ENCODE measurements at regions not wholly inside any gene's neighbourhood (a gene's known extent, or its start where the extent isn't known, plus 50 kb on each side); places are given as distances from the start of the nearest gene placed in this dataset.

- H3K27ac ChIP-seq (ENCODE audit: low read depth in 1 of 2, low read length in 1 of 2): no peak overlapping the region
- no peaks in the 10 kb centered on the region for H3K36me3 ChIP-seq (ENCODE audit: control insufficient read depth in 2 of 2, insufficient read depth in 2 of 2, low read length in 1 of 2)
- no peak for DNase-seq (ENCODE audit: low read depth in 6 of 9, low spot score in 9 of 9)
- H3K4me1 ChIP-seq (ENCODE audit: control insufficient read depth in 2 of 2, insufficient read depth in 2 of 2, low read length in 2 of 2): no peaks in the 10 kb centered on the region
- no peaks in the 10 kb centered on the region for H3K9me3 ChIP-seq (ENCODE audit: control insufficient read depth in 2 of 2, insufficient read depth in 1 of 2, low read length in 1 of 2)
- H3K4me3 ChIP-seq (ENCODE audit: low read length in 2 of 2): no peak overlapping the region
- no peaks in the 10 kb centered on the region for H3K27me3 ChIP-seq (ENCODE audit: control insufficient read depth in 2 of 2, insufficient read depth in 1 of 2, low read length in 1 of 2)
These were observed 960.5 kb downstream of the PCDH17 start for GRCh38 chr13:58592052-58592451.

- Histone ChIP-seq H3K4me1 (ENCODE audit: control insufficient read depth in 2 of 2, insufficient read depth in 2 of 2, low read length in 2 of 2) (no peaks in the 10 kb centered on the region), H3K27ac (ENCODE audit: low read depth in 1 of 2, low read length in 1 of 2) (no peak overlapping the region), H3K9me3 (ENCODE audit: control insufficient read depth in 2 of 2, insufficient read depth in 1 of 2, low read length in 1 of 2) (no peaks in the 10 kb centered on the region), H3K27me3 (ENCODE audit: control insufficient read depth in 2 of 2, insufficient read depth in 1 of 2, low read length in 1 of 2) (no peaks in the 10 kb centered on the region), H3K4me3 (ENCODE audit: low read length in 2 of 2) (no peak overlapping the region), H3K36me3 (ENCODE audit: control insufficient read depth in 2 of 2, insufficient read depth in 2 of 2, low read length in 1 of 2) (no peaks in the 10 kb centered on the region)
- WGBS: 95% methylated on average over 1 of the region's 1 CpG
- no peak for DNase-seq (ENCODE audit: low read depth in 6 of 9, low spot score in 9 of 9)
These were observed 961.2 kb downstream of the PCDH17 start for GRCh38 chr13:58592786-58593185.

GRCh38 chr13:58594747-58595600 lies 963.4 kb downstream of the PCDH17 start:
- Histone ChIP-seq H3K4me3 (ENCODE audit: low read length in 2 of 2) (no peak overlapping the region), H3K27me3 (ENCODE audit: control insufficient read depth in 2 of 2, insufficient read depth in 1 of 2, low read length in 1 of 2) (no peaks in the 10 kb centered on the region), H3K9me3 (ENCODE audit: control insufficient read depth in 2 of 2, insufficient read depth in 1 of 2, low read length in 1 of 2) (no peaks in the 10 kb centered on the region), H3K4me1 (ENCODE audit: control insufficient read depth in 2 of 2, insufficient read depth in 2 of 2, low read length in 2 of 2) (no peaks in the 10 kb centered on the region), H3K27ac (ENCODE audit: low read depth in 1 of 2, low read length in 1 of 2) (no peak overlapping the region), H3K36me3 (ENCODE audit: control insufficient read depth in 2 of 2, insufficient read depth in 2 of 2, low read length in 1 of 2) (no peaks in the 10 kb centered on the region)
- WGBS: 68% methylated on average over 5 of the region's 5 CpGs
- no peak for DNase-seq (ENCODE audit: low read depth in 6 of 9, low spot score in 9 of 9)

GRCh38 chr13:58597552-58597951 lies 966.0 kb downstream of the PCDH17 start:
- Histone ChIP-seq H3K9me3 (ENCODE audit: control insufficient read depth in 2 of 2, insufficient read depth in 1 of 2, low read length in 1 of 2) (no peaks in the 10 kb centered on the region), H3K36me3 (ENCODE audit: control insufficient read depth in 2 of 2, insufficient read depth in 2 of 2, low read length in 1 of 2) (no peaks in the 10 kb centered on the region), H3K4me3 (ENCODE audit: low read length in 2 of 2) (no peak overlapping the region), H3K27ac (ENCODE audit: low read depth in 1 of 2, low read length in 1 of 2) (no peak overlapping the region), H3K27me3 (ENCODE audit: control insufficient read depth in 2 of 2, insufficient read depth in 1 of 2, low read length in 1 of 2) (no peaks in the 10 kb centered on the region), H3K4me1 (ENCODE audit: control insufficient read depth in 2 of 2, insufficient read depth in 2 of 2, low read length in 2 of 2) (no peaks in the 10 kb centered on the region)
- WGBS: 93% methylated on average over 2 of the region's 2 CpGs
- DNase-seq (ENCODE audit: low read depth in 6 of 9, low spot score in 9 of 9): no peak

GRCh38 chr13:58598241-58598640 lies 966.7 kb downstream of the PCDH17 start:
- no peaks in the 10 kb centered on the region for H3K27me3 ChIP-seq (ENCODE audit: control insufficient read depth in 2 of 2, insufficient read depth in 1 of 2, low read length in 1 of 2)
- 96% methylated on average over 2 of the region's 2 CpGs for WGBS
- no peak overlapping the region for H3K4me3 ChIP-seq (ENCODE audit: low read length in 2 of 2)
- no peaks in the 10 kb centered on the region for H3K36me3 ChIP-seq (ENCODE audit: control insufficient read depth in 2 of 2, insufficient read depth in 2 of 2, low read length in 1 of 2)
- H3K27ac ChIP-seq (ENCODE audit: low read depth in 1 of 2, low read length in 1 of 2): no peak overlapping the region
- no peak for DNase-seq (ENCODE audit: low read depth in 6 of 9, low spot score in 9 of 9)
- H3K4me1 ChIP-seq (ENCODE audit: control insufficient read depth in 2 of 2, insufficient read depth in 2 of 2, low read length in 2 of 2): no peaks in the 10 kb centered on the region
- no peaks in the 10 kb centered on the region for H3K9me3 ChIP-seq (ENCODE audit: control insufficient read depth in 2 of 2, insufficient read depth in 1 of 2, low read length in 1 of 2)

GRCh38 chr13:58611117-58611516 lies 979.6 kb downstream of the PCDH17 start:
- 97% methylated on average over 11 of the region's 11 CpGs for WGBS
- no peaks in the 10 kb centered on the region for H3K36me3 ChIP-seq (ENCODE audit: control insufficient read depth in 2 of 2, insufficient read depth in 2 of 2, low read length in 1 of 2)
- DNase-seq (ENCODE audit: low read depth in 6 of 9, low spot score in 9 of 9): no peak
- no peaks in the 10 kb centered on the region for H3K4me1 ChIP-seq (ENCODE audit: control insufficient read depth in 2 of 2, insufficient read depth in 2 of 2, low read length in 2 of 2)
- H3K4me3 ChIP-seq (ENCODE audit: low read length in 2 of 2): no peak overlapping the region
- no peaks in the 10 kb centered on the region for H3K9me3 ChIP-seq (ENCODE audit: control insufficient read depth in 2 of 2, insufficient read depth in 1 of 2, low read length in 1 of 2)
- H3K27ac ChIP-seq (ENCODE audit: low read depth in 1 of 2, low read length in 1 of 2): no peak overlapping the region
- no peaks in the 10 kb centered on the region for H3K27me3 ChIP-seq (ENCODE audit: control insufficient read depth in 2 of 2, insufficient read depth in 1 of 2, low read length in 1 of 2)

- no peaks in the 10 kb centered on the region for H3K9me3 ChIP-seq (ENCODE audit: control insufficient read depth in 2 of 2, insufficient read depth in 1 of 2, low read length in 1 of 2)
- 95% methylated on average over 3 of the region's 3 CpGs for WGBS
- DNase-seq (ENCODE audit: low read depth in 6 of 9, low spot score in 9 of 9): no peak
- H3K4me1 ChIP-seq (ENCODE audit: control insufficient read depth in 2 of 2, insufficient read depth in 2 of 2, low read length in 2 of 2): no peaks in the 10 kb centered on the region
- no peaks in the 10 kb centered on the region for H3K27me3 ChIP-seq (ENCODE audit: control insufficient read depth in 2 of 2, insufficient read depth in 1 of 2, low read length in 1 of 2)
- H3K36me3 ChIP-seq (ENCODE audit: control insufficient read depth in 2 of 2, insufficient read depth in 2 of 2, low read length in 1 of 2): no peaks in the 10 kb centered on the region
- no peak overlapping the region for H3K4me3 ChIP-seq (ENCODE audit: low read length in 2 of 2)
- H3K27ac ChIP-seq (ENCODE audit: low read depth in 1 of 2, low read length in 1 of 2): no peak overlapping the region
These were observed 986.5 kb downstream of the PCDH17 start for GRCh38 chr13:58617880-58618665.

GRCh38 chr13:58619396-58620113 lies 988.0 kb downstream of the PCDH17 start:
- H3K36me3 ChIP-seq (ENCODE audit: control insufficient read depth in 2 of 2, insufficient read depth in 2 of 2, low read length in 1 of 2): no peaks in the 10 kb centered on the region
- no peak for DNase-seq (ENCODE audit: low read depth in 6 of 9, low spot score in 9 of 9)
- 91% methylated on average over 5 of the region's 5 CpGs for WGBS
- H3K9me3 ChIP-seq (ENCODE audit: control insufficient read depth in 2 of 2, insufficient read depth in 1 of 2, low read length in 1 of 2): no peaks in the 10 kb centered on the region
- no peaks in the 10 kb centered on the region for H3K27me3 ChIP-seq (ENCODE audit: control insufficient read depth in 2 of 2, insufficient read depth in 1 of 2, low read length in 1 of 2)
- no peak overlapping the region for H3K27ac ChIP-seq (ENCODE audit: low read depth in 1 of 2, low read length in 1 of 2)
- no peaks in the 10 kb centered on the region for H3K4me1 ChIP-seq (ENCODE audit: control insufficient read depth in 2 of 2, insufficient read depth in 2 of 2, low read length in 2 of 2)
- no peak overlapping the region for H3K4me3 ChIP-seq (ENCODE audit: low read length in 2 of 2)

- Histone ChIP-seq H3K4me1 (ENCODE audit: control insufficient read depth in 2 of 2, insufficient read depth in 2 of 2, low read length in 2 of 2) (no peaks in the 10 kb centered on the region), H3K27ac (ENCODE audit: low read depth in 1 of 2, low read length in 1 of 2) (no peak overlapping the region), H3K4me3 (ENCODE audit: low read length in 2 of 2) (no peak overlapping the region), H3K9me3 (ENCODE audit: control insufficient read depth in 2 of 2, insufficient read depth in 1 of 2, low read length in 1 of 2) (peaks cover 0 to 5% of the 10 kb centered on the region in 2 donors), H3K36me3 (ENCODE audit: control insufficient read depth in 2 of 2, insufficient read depth in 2 of 2, low read length in 1 of 2) (no peaks in the 10 kb centered on the region), H3K27me3 (ENCODE audit: control insufficient read depth in 2 of 2, insufficient read depth in 1 of 2, low read length in 1 of 2) (no peaks in the 10 kb centered on the region)
- WGBS: 96% methylated on average over 2 of the region's 2 CpGs
- DNase-seq (ENCODE audit: low read depth in 6 of 9, low spot score in 9 of 9): no peak
These were observed 988.6 kb downstream of the PCDH17 start for GRCh38 chr13:58620176-58620575.

All from thymus (tissue), 11 donors.